ENCODE measurements at regions not wholly inside any gene's neighbourhood (a gene's known extent, or its start where the extent isn't known, plus 50 kb on each side); places are given as distances from the start of the nearest gene placed in this dataset.
"Not testable (repeated sequence)": the region's sequence is repeated elsewhere in the genome, so short reads cannot be mapped to it uniquely, and the experiment has no call there.

- DNase-seq, result no peak
Observed at GRCh38 chr5:96125231-96125891, 163.7 kb upstream of the ELL2 start.

GRCh38 chr5:96124589-96124988, 162.9 kb upstream of the ELL2 start:
- DNase-seq, result no peak

- no peak for DNase-seq
Observed at GRCh38 chr5:96123418-96123817, 161.8 kb upstream of the ELL2 start.

- DNase-seq, result no peak
Observed at GRCh38 chr5:96121364-96121763, 159.7 kb upstream of the ELL2 start.

- no peak for DNase-seq
Observed at GRCh38 chr5:96120120-96120519, 158.5 kb upstream of the ELL2 start.

- DNase-seq, result no peak
Observed at GRCh38 chr5:96117771-96118651, 156.4 kb upstream of the ELL2 start.

- DNase-seq, result no peak
Observed at GRCh38 chr5:96115147-96115807, 153.6 kb upstream of the ELL2 start.

GRCh38 chr5:96114736-96115135, 153.1 kb upstream of the ELL2 start:
- no peak for DNase-seq

GRCh38 chr5:96113170-96113939, 151.7 kb upstream of the ELL2 start:
- no peak for DNase-seq

- DNase-seq, result no peak
Observed at GRCh38 chr5:96112703-96113102, 151.1 kb upstream of the ELL2 start.

- DNase-seq, result no peak
Observed at GRCh38 chr5:96112123-96112670, 150.5 kb upstream of the ELL2 start.

- DNase-seq, result no peak
Observed at GRCh38 chr5:96111080-96111756, 149.6 kb upstream of the ELL2 start.

GRCh38 chr5:96110300-96110699, 148.6 kb upstream of the ELL2 start:
- no peak for DNase-seq

GRCh38 chr5:96108629-96109028, 147.0 kb upstream of the ELL2 start:
- DNase-seq, result not testable (repeated sequence)

GRCh38 chr5:96103829-96104228, 142.2 kb upstream of the ELL2 start:
- DNase-seq, result not testable (repeated sequence)

GRCh38 chr5:96101358-96102089, 139.9 kb upstream of the ELL2 start:
- DNase-seq, result no peak

- DNase-seq, result not testable (repeated sequence)
Observed at GRCh38 chr5:96097488-96097887, 135.8 kb upstream of the ELL2 start.

GRCh38 chr5:96096724-96097123, 135.1 kb upstream of the ELL2 start:
- DNase-seq, result no peak

GRCh38 chr5:96094904-96095303, 133.3 kb upstream of the ELL2 start:
- no peak for DNase-seq

- DNase-seq, result no peak
Observed at GRCh38 chr5:96093890-96094381, 132.3 kb upstream of the ELL2 start.

GRCh38 chr5:96093340-96093739, 131.7 kb upstream of the ELL2 start:
- DNase-seq, result no peak

All from midbrain (tissue), 1 donor.